ENCODE measurements at regions not wholly inside any gene's neighbourhood (a gene's known extent, or its start where the extent isn't known, plus 50 kb on each side); places are given as distances from the start of the nearest gene placed in this dataset.

DNA sequence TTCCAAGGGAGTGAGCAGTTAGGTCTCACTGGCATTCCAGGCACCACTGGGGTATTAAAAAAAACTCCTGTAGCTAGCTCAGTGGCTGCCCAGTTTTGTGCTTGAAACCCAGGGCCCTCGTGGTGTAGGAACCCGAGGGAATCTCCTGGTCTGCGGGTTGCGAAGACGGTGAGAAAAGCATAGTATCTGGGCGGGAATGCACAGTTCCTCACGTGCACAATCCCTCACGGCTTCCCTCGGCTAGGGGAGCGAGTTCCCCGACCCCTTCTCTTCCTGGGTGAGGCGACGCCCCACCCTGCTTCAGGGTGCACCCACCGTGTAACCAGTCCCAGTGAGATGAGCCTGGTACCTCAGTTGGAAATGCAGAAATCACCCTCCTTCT is 50.5 kb upstream of the PGBD5 start (continued):
- TF ChIP-seq ZBTB40 (IDR thresholded peaks at IDR 0.05): no peak
- TF ChIP-seq ZBTB40 (CRISPR knock-in tag; IDR thresholded peaks at IDR 0.05): no peak
- no peak for TF ChIP-seq ZNF33A (CRISPR knock-in tag; IDR thresholded peaks at IDR 0.05; ENCODE audit: borderline replicate concordance)
- TF ChIP-seq DMAP1 (CRISPR knock-in tag; IDR thresholded peaks at IDR 0.05): no peak
- TF ChIP-seq ZNF354B (CRISPR knock-in tag; IDR thresholded peaks at IDR 0.05): no peak
- TF ChIP-seq, protein P1, sequence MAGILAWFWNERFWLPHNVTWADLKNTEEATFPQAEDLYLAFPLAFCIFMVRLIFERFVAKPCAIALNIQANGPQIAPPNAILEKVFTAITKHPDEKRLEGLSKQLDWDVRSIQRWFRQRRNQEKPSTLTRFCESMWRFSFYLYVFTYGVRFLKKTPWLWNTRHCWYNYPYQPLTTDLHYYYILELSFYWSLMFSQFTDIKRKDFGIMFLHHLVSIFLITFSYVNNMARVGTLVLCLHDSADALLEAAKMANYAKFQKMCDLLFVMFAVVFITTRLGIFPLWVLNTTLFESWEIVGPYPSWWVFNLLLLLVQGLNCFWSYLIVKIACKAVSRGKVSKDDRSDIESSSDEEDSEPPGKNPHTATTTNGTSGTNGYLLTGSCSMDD (CRISPR knock-in tag; IDR thresholded peaks at IDR 0.05): no peak
- no peak for TF ChIP-seq ATM (IDR thresholded peaks at IDR 0.05; ENCODE audit: borderline replicate concordance)
- TF ChIP-seq ZNF781 (CRISPR knock-in tag; IDR thresholded peaks at IDR 0.05; ENCODE audit: borderline replicate concordance, not compliant biosample characterization): no peak
- no peak for TF ChIP-seq ZMYM4 (CRISPR knock-in tag; IDR thresholded peaks at IDR 0.05)
- TF ChIP-seq ZMYM3 (CRISPR knock-in tag; IDR thresholded peaks at IDR 0.05): no peak
- TF ChIP-seq FOXJ3 (CRISPR knock-in tag; IDR thresholded peaks at IDR 0.05; ENCODE audit: borderline replicate concordance): no peak
- TF ChIP-seq CREBL2 (CRISPR knock-in tag; IDR thresholded peaks at IDR 0.05; ENCODE audit: borderline replicate concordance): no peak
- TF ChIP-seq IRX3 (CRISPR knock-in tag; IDR thresholded peaks at IDR 0.05; ENCODE audit: borderline replicate concordance, low read depth): no peak
- TF ChIP-seq SUZ12 (IDR thresholded peaks at IDR 0.05; ENCODE audit: low read depth, low read length): no peak

All from HepG2 (cell line).